IMR-90 (cell line): ENCODE measurements at regions not wholly inside any gene's neighbourhood (a gene's known extent, or its start where the extent isn't known, plus 50 kb on each side); places are given as distances from the start of the nearest gene placed in this dataset.

Source experiments
- ATAC-seq: fragments of 200-7000 bp; cut with Tn5 transposase; 2 replicates; pipeline ENCODE4 v1.9.1; 2020; ENCODE audit warnings: low read depth, mild to moderate bottlenecking, moderate library complexity
- BruUV-seq: library from RNA; stranded (reverse); fragments of 400-500 nt; replicated peaks from 2 replicates; lab custom pipeline; 2021; lab: Mats Ljungman, UMichigan
- CTCF ChIA-PET: fragments of 300-600 bp; formaldehyde crosslinking; extraction: SDS; loops from one replicate; lab custom pipeline; 2021; ENCODE audit warnings: antibody characterized with exemption; lab: Yijun Ruan, JAX
- POLR2A ChIA-PET: fragments of 300-600 bp; sonication (Branson Sonifier 250); formaldehyde crosslinking; loops from one replicate; lab custom pipeline; 2022; ENCODE audit warnings: antibody characterized with exemption; ENCODE audit not compliant: unreplicated experiment; lab: Charles Lee
- DNase-seq: peaks from one replicate; pipeline ENCODE4 v3.0.0; 2013
- H2AFZ ChIP-seq: replicated peaks from 2 replicates; pipeline ENCODE3; 2013; ENCODE audit warnings: low read length, mild to moderate bottlenecking; ENCODE audit not compliant: poor library complexity
- H2AK5ac ChIP-seq: 2 replicates; pipeline ENCODE4 v1.6.1; 2013; ENCODE audit warnings: low read depth, low read length, inconsistent platforms
- H2AK9ac ChIP-seq: replicated peaks from 2 replicates; pipeline ENCODE3; 2013; ENCODE audit warnings: mild to moderate bottlenecking, low read depth, low read length, moderate library complexity; ENCODE audit not compliant: poor library complexity
- H2BK120ac ChIP-seq: 2 replicates; pipeline ENCODE4 v1.6.1; 2013; ENCODE audit warnings: low read depth, low read length, inconsistent platforms
- H2BK15ac ChIP-seq: 3 replicates; pipeline ENCODE4 v1.6.1; 2013; ENCODE audit warnings: low read depth, low read length, inconsistent platforms
- H2BK20ac ChIP-seq: 2 replicates; pipeline ENCODE4 v1.6.1; 2013; ENCODE audit warnings: low read depth, mild to moderate bottlenecking, inconsistent platforms, low read length, moderate library complexity
- H2BK5ac ChIP-seq: 2 replicates; pipeline ENCODE4 v1.6.1; 2013; ENCODE audit warnings: mild to moderate bottlenecking, low read depth, low read length, inconsistent platforms; ENCODE audit not compliant: poor library complexity, severe bottlenecking
- H3K14ac ChIP-seq: replicated peaks from 2 replicates; pipeline ENCODE4 v1.6.1; 2013; ENCODE audit warnings: low read depth, low read length, inconsistent platforms
- H3K18ac ChIP-seq: 2 replicates; pipeline ENCODE4 v1.6.1; 2013; ENCODE audit warnings: low read depth, low read length, control low read depth
- H3K23ac ChIP-seq: 2 replicates; pipeline ENCODE4 v1.6.1; 2013; ENCODE audit warnings: low read depth, low read length, inconsistent platforms
- H3K27ac ChIP-seq: 2 replicates; pipeline ENCODE4 v1.5.1; 2013; ENCODE audit warnings: mild to moderate bottlenecking, control low read depth, low read length; ENCODE audit not compliant: insufficient read depth
- H3K27me3 ChIP-seq: 2 replicates; pipeline ENCODE4 v1.6.1; 2013; ENCODE audit warnings: low read length; ENCODE audit not compliant: control insufficient read depth, insufficient read depth
- H3K36me3 ChIP-seq: 2 replicates; pipeline ENCODE4 v1.6.1; 2013; ENCODE audit warnings: low read length, mixed read lengths; ENCODE audit not compliant: control insufficient read depth, insufficient read depth
- H3K4ac ChIP-seq: 2 replicates; pipeline ENCODE4 v1.6.1; 2013; ENCODE audit warnings: low read depth, low read length, inconsistent platforms
- H3K4me1 ChIP-seq: 2 replicates; pipeline ENCODE4 v1.6.1; 2013; ENCODE audit warnings: low read length, mixed read lengths; ENCODE audit not compliant: control insufficient read depth, insufficient read depth
- H3K4me2 ChIP-seq: 2 replicates; pipeline ENCODE4 v1.6.1; 2013; ENCODE audit warnings: low read depth, mild to moderate bottlenecking, control low read depth, low read length, moderate library complexity
- H3K4me3 ChIP-seq: 2 replicates; pipeline ENCODE4 v1.5.1; 2013; ENCODE audit warnings: low read depth, mild to moderate bottlenecking, control low read depth, low read length, moderate library complexity; ENCODE audit not compliant: insufficient read depth
- H3K56ac ChIP-seq: 2 replicates; pipeline ENCODE4 v1.6.1; 2013; ENCODE audit warnings: low read length, inconsistent platforms; ENCODE audit not compliant: insufficient read depth; ENCODE audit errors: extremely low read depth
- H3K79me1 ChIP-seq, 2 experiments: 2 replicates each; pipeline ENCODE4 v1.6.1; 2013; ENCODE audit warnings: low read length in 2 of 2, inconsistent platforms in 1 of 2, low read depth in 1 of 2
- H3K9ac ChIP-seq: 2 replicates; pipeline ENCODE4 v1.6.1; 2013; ENCODE audit warnings: low read depth, low read length, control low read depth
- H3K9me1 ChIP-seq: 2 replicates; pipeline ENCODE4 v1.6.1; 2013; ENCODE audit warnings: low read length, inconsistent platforms; ENCODE audit not compliant: insufficient read depth
- H3K9me3 ChIP-seq: 2 replicates; pipeline ENCODE4 v1.6.1; 2013; ENCODE audit warnings: low read length; ENCODE audit not compliant: control insufficient read depth, insufficient read depth
- H4K20me1 ChIP-seq: 2 replicates; pipeline ENCODE4 v1.6.1; 2013; ENCODE audit warnings: low read length, inconsistent platforms; ENCODE audit not compliant: insufficient read depth
- H4K5ac ChIP-seq: 2 replicates; pipeline ENCODE4 v1.6.1; 2013; ENCODE audit warnings: mild to moderate bottlenecking, low read depth, low read length, control low read depth
- H4K8ac ChIP-seq, 2 experiments: 2 replicates each; pipeline ENCODE4 v1.6.1; 2013; ENCODE audit warnings: low read depth in 2 of 2, low read length in 2 of 2, control low read depth in 1 of 2, inconsistent platforms in 1 of 2
- H4K91ac ChIP-seq: 2 replicates; pipeline ENCODE4 v1.6.1; 2013; ENCODE audit warnings: low read depth, low read length, inconsistent platforms; ENCODE audit not compliant: insufficient read depth
- BHLHE40 ChIP-seq: fragments of 150-350 bp; IDR thresholded peaks from 2 replicates; pipeline ENCODE4 v1.6.1; 2016; ENCODE audit warnings: mild to moderate bottlenecking, low read depth, low read length
- CHD1 ChIP-seq: IDR thresholded peaks from 2 replicates; pipeline ENCODE4 v1.6.1; 2012; ENCODE audit warnings: low read depth, low read length, improper control_type of control experiment
- FOS ChIP-seq: fragments of 150-350 bp; IDR thresholded peaks from 2 replicates; pipeline ENCODE4 v1.6.1; 2016; ENCODE audit warnings: low read depth, low read length
- MAFK ChIP-seq: IDR thresholded peaks from 2 replicates; pipeline ENCODE4 v1.6.1; 2012; ENCODE audit warnings: low read depth, low read length, improper control_type of control experiment
- MAZ ChIP-seq: IDR thresholded peaks from 2 replicates; pipeline ENCODE4 v1.6.1; 2012; ENCODE audit warnings: low read depth, mild to moderate bottlenecking, low read length, improper control_type of control experiment, moderate library complexity, borderline replicate concordance
- POLR2A ChIP-seq: IDR thresholded peaks from 2 replicates; pipeline ENCODE4 v1.6.1; 2012; ENCODE audit warnings: mild to moderate bottlenecking, low read depth, low read length
- RFX5 ChIP-seq: IDR thresholded peaks from 2 replicates; pipeline ENCODE4 v1.8.0; 2012; ENCODE audit warnings: low read depth, mild to moderate bottlenecking, low read length, moderate library complexity
- SMC3 ChIP-seq: fragments of 150-350 bp; IDR thresholded peaks from 2 replicates; pipeline ENCODE4 v1.6.1; 2016; ENCODE audit warnings: low read depth, mild to moderate bottlenecking, antibody characterized with exemption, low read length, moderate library complexity
- WGBS, 2 experiments: methylation state at CpG; one replicate each; pipeline versions ENCODE4 v1.1.5 to v1.1.7; 2013; ENCODE audit warnings: missing lambda C conversion rate in 2 of 2; ENCODE audit not compliant: insufficient read length in 1 of 2; ENCODE audit errors: extremely low coverage in 2 of 2; 5-methylcytosine and 5-hydroxymethylcytosine counted together
- dilution Hi-C: fragments of 300-500 bp; cut with HindIII; formaldehyde crosslinking; loops from one replicate; pipeline ENCODE4 v1.14.3; 2018; ENCODE audit warnings: low sequenced_read_pairs; ENCODE audit not compliant: unreplicated experiment
- in situ Hi-C: fragments of 300-500 bp; cut with MboI; formaldehyde crosslinking; loops from 3 replicates; pipeline ENCODE4 v1.14.3; 2019; ENCODE audit warnings: low sequenced_read_pairs, inconsistent platforms, mixed read lengths
- intact Hi-C: fragments of 100-400 bp; cut with micrococcal nuclease; formaldehyde crosslinking; loops from 2 replicates; pipeline ENCODE4 v1.10.0; 2022
- TF ChIP-seq, protein P1 (sequence below): conservative IDR thresholded peaks from 2 replicates; pipeline ENCODE4 v1.5.1; 2012; ENCODE audit warnings: mild to moderate bottlenecking, low read depth, low read length, improper control_type of control experiment
- TF ChIP-seq, protein P2 (sequence below): fragments of 150-350 bp; IDR thresholded peaks from 2 replicates; pipeline ENCODE4 v1.6.1; 2017; ENCODE audit warnings: mild to moderate bottlenecking, antibody characterized with exemption, low read length, low read depth
- TF ChIP-seq, protein P3 (sequence below): fragments of 150-350 bp; IDR thresholded peaks from 2 replicates; pipeline ENCODE4 v1.6.1; 2016; ENCODE audit warnings: low read depth, mild to moderate bottlenecking, low read length, moderate library complexity, borderline replicate concordance

DNA sequence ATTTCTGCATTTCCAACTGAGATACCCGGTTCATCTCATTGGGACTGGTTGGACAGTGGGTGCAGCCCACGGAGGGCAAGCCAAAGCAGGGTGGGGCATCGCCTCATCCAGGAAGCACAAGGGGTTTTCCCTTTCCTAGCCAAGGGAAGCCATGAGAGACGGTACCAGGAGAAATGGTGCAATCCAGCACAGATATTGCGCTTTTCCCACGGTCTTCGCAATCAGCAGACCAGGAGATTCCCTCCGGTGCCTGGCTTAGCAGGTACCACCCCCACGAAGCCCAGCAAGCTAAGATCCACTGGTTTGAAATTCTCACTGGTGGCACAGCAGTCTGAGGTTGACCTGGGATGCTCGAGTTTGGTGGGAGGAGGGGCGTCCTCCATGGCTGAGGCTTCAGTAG lies 527.0 kb downstream of the TLE1 start:
- no TSS peak for BruUV-seq
- Histone ChIP-seq H3K79me1 (no peaks in the 10 kb centered on the region), H3K9me3 (no peaks in the 10 kb centered on the region), H3K9ac (no peak overlapping the region), H3K4ac (no peak overlapping the region), H3K4me2 (no peak overlapping the region), H2BK15ac (no peak overlapping the region), H4K20me1 (no peaks in the 10 kb centered on the region), H2BK5ac (no peak overlapping the region), H3K18ac (no peak overlapping the region), H3K23ac (no peak overlapping the region), H4K91ac (no peak overlapping the region), H3K4me1 (no peaks in the 10 kb centered on the region), H4K5ac (no peak overlapping the region), H2BK20ac (no peak overlapping the region), H2AK9ac (no peak overlapping the region), H3K4me3 (no peak overlapping the region), H3K36me3 (no peaks in the 10 kb centered on the region), H3K27me3 (peaks cover 6% of the 10 kb centered on the region), H3K9me1 (no peaks in the 10 kb centered on the region), H3K14ac (no peak overlapping the region), H2AFZ (no peak overlapping the region), H3K56ac (no peak overlapping the region), H2AK5ac (no peak overlapping the region), H3K27ac (no peak overlapping the region), H4K8ac (no peak overlapping the region), H2BK120ac (no peak overlapping the region)
- CTCF ChIA-PET: interaction anchor here (0.7 to 1.3 kb wide), 2 partner anchors 8 to 13 kb away, joined by 3 read pairs; no protein-coding TSS in a partner anchor
- in situ Hi-C loops: no loop called here
- dilution Hi-C loops: no loop called here
- WGBS, 2 experiments: 79% methylated on average over 4 of the region's 11 CpGs; no CpG with 5 or more reads in 1 of the 2 experiments
- intact Hi-C loops: no loop called here
- POLR2A ChIA-PET: no interaction called here
- DNase-seq (no peak), ATAC-seq (no peak)
- TF ChIP-seq, protein P1, sequence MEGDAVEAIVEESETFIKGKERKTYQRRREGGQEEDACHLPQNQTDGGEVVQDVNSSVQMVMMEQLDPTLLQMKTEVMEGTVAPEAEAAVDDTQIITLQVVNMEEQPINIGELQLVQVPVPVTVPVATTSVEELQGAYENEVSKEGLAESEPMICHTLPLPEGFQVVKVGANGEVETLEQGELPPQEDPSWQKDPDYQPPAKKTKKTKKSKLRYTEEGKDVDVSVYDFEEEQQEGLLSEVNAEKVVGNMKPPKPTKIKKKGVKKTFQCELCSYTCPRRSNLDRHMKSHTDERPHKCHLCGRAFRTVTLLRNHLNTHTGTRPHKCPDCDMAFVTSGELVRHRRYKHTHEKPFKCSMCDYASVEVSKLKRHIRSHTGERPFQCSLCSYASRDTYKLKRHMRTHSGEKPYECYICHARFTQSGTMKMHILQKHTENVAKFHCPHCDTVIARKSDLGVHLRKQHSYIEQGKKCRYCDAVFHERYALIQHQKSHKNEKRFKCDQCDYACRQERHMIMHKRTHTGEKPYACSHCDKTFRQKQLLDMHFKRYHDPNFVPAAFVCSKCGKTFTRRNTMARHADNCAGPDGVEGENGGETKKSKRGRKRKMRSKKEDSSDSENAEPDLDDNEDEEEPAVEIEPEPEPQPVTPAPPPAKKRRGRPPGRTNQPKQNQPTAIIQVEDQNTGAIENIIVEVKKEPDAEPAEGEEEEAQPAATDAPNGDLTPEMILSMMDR: no peak
- TF ChIP-seq, protein P2, sequence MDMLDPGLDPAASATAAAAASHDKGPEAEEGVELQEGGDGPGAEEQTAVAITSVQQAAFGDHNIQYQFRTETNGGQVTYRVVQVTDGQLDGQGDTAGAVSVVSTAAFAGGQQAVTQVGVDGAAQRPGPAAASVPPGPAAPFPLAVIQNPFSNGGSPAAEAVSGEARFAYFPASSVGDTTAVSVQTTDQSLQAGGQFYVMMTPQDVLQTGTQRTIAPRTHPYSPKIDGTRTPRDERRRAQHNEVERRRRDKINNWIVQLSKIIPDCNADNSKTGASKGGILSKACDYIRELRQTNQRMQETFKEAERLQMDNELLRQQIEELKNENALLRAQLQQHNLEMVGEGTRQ: no peak
- TF ChIP-seq MAFK (no peak), SMC3 (no peak), FOS (no peak), MAZ (no peak), CHD1 (no peak), POLR2A (no peak), RFX5 (no peak), BHLHE40 (no peak)
- TF ChIP-seq, protein P3, sequence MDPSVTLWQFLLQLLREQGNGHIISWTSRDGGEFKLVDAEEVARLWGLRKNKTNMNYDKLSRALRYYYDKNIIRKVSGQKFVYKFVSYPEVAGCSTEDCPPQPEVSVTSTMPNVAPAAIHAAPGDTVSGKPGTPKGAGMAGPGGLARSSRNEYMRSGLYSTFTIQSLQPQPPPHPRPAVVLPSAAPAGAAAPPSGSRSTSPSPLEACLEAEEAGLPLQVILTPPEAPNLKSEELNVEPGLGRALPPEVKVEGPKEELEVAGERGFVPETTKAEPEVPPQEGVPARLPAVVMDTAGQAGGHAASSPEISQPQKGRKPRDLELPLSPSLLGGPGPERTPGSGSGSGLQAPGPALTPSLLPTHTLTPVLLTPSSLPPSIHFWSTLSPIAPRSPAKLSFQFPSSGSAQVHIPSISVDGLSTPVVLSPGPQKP: no peak
